ENCODE measurements at regions not wholly inside any gene's neighbourhood (a gene's known extent, or its start where the extent isn't known, plus 50 kb on each side); places are given as distances from the start of the nearest gene placed in this dataset.

DNA sequence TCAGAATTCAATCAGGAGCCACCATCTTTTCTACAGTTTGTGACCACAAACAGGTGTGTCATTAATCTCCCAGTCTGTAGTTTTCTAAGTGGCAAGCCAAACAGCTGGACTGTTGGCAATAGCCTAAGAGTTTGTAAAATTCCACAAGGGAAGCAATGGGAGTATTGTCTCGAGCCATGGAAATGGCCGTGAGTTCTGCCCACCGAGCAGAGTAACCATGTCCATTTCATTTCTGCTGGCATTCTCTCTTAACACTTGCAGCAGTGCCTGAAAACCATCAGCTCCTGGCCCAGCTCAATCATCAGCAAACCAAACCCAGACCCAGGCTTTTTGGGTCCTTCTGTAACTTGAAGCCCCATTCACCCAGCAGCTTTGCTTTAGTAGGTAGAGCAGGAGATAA lies 387.8 kb upstream of the CDH7 start:
- no peak overlapping the region for H3K27ac ChIP-seq
- TF ChIP-seq ZFX (IDR thresholded peaks at IDR 0.05; ENCODE audit: borderline replicate concordance) = no peak
- TF ChIP-seq, protein P1, sequence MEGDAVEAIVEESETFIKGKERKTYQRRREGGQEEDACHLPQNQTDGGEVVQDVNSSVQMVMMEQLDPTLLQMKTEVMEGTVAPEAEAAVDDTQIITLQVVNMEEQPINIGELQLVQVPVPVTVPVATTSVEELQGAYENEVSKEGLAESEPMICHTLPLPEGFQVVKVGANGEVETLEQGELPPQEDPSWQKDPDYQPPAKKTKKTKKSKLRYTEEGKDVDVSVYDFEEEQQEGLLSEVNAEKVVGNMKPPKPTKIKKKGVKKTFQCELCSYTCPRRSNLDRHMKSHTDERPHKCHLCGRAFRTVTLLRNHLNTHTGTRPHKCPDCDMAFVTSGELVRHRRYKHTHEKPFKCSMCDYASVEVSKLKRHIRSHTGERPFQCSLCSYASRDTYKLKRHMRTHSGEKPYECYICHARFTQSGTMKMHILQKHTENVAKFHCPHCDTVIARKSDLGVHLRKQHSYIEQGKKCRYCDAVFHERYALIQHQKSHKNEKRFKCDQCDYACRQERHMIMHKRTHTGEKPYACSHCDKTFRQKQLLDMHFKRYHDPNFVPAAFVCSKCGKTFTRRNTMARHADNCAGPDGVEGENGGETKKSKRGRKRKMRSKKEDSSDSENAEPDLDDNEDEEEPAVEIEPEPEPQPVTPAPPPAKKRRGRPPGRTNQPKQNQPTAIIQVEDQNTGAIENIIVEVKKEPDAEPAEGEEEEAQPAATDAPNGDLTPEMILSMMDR (IDR thresholded peaks at IDR 0.05) = no peak

DNA sequence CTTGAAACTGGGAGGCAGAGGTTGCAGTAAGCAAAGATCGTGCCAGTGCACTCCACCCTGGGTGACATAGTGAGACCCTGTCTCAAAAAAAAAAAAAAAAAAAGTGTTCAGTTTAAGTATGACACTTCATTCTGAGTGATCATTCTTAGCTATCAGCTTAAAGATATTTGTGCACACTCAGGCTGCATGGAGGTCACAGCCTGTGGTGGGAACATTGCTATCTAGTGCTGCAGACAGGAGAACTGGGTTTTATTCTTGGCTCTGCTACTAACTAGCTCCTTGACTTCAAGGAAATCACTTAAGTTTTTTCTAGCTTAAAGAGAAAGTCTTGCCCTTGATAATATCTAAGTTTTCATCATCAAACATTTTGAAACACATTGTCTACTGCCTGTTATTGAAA lies 391.3 kb upstream of the CDH7 start:
- no peak for TF ChIP-seq ZFX (IDR thresholded peaks at IDR 0.05; ENCODE audit: borderline replicate concordance)
- TF ChIP-seq, protein P1 (IDR thresholded peaks at IDR 0.05) = no peak
- no peak overlapping the region for H3K27ac ChIP-seq

DNA sequence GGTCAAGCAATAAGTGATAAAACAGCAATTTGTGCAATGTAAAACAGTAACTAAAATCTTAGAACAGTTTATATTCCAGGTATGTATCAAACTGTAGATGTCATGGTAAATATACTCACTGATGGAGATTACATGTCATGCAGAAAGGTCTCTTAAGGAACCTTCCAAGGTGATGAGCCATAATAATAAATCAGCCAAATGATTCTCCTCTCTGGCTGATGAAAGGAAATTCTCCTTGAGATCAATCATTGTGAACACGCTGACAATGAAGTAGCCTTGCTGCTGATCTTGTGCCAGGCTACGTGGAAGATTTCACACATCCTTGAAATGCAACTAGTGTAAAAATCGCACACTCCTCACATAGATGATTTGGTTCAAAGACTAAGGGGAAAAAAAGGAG lies 392.5 kb upstream of the CDH7 start:
- no peak for TF ChIP-seq ZFX (IDR thresholded peaks at IDR 0.05; ENCODE audit: borderline replicate concordance)
- H3K27ac ChIP-seq = no peak overlapping the region

DNA sequence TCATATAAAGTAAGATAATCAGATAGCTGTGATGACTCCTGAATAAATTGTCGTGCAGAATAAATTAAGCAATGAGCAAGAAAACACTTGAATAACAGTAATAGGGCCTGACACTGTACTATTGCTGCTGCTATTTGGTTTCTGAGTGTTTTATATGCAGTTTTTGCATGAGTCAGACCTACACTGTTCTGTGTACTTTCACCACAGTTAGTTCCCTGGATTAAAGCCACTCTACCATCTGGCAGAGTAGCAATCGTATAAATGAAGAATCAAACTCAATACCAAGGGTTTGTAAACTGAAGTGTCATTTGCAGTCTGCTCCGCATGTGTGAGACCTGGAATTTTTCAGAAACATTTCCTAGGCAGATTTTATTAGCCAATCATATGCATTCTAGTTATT lies 398.6 kb upstream of the CDH7 start:
- H3K27ac ChIP-seq = no peak overlapping the region
- TF ChIP-seq, protein P1 (IDR thresholded peaks at IDR 0.05) = no peak
- TF ChIP-seq ZFX (IDR thresholded peaks at IDR 0.05; ENCODE audit: borderline replicate concordance) = no peak

DNA sequence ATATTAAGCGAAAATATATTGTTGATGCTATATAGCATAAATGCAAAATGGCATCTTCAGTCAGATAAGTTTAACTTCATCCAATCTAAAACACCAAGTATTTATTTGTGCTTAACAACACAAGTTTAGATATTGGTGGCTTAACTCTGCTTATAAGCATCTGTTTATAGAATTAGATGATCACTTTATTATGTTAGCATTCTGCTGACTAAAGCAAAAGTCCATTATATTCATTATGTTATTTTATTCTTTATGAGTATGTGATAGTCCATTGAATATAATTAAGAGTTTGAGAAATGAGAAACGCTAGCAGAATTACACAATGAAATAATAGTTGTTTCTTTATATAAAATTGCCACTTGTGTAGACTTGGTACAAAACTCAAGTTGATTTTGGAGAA lies 401.2 kb upstream of the CDH7 start:
- no peak for TF ChIP-seq ZFX (IDR thresholded peaks at IDR 0.05; ENCODE audit: borderline replicate concordance)
- TF ChIP-seq, protein P1 (IDR thresholded peaks at IDR 0.05) = no peak
- no peak overlapping the region for H3K27ac ChIP-seq

DNA sequence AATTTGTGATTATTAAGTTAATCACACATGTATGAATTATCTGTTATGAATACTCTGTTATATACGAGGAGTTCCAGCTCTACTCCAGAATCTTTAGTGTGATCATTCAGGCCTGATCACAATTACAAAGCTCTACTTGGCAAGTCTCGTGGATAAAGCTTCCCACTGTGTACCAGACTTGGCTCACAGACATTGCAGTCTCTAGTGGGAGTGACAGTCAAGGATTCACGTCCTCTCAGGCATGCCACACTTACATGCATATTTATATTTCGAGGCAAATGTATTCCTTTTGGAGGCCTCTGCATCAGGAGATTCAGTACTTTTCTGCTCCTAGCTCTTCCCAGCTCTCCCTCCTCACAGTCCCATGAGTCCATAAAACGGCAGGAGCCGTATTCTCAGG lies 403.4 kb upstream of the CDH7 start:
- H3K27ac ChIP-seq = no peak overlapping the region
- TF ChIP-seq, protein P1 (IDR thresholded peaks at IDR 0.05) = no peak
- TF ChIP-seq ZFX (IDR thresholded peaks at IDR 0.05; ENCODE audit: borderline replicate concordance) = no peak

DNA sequence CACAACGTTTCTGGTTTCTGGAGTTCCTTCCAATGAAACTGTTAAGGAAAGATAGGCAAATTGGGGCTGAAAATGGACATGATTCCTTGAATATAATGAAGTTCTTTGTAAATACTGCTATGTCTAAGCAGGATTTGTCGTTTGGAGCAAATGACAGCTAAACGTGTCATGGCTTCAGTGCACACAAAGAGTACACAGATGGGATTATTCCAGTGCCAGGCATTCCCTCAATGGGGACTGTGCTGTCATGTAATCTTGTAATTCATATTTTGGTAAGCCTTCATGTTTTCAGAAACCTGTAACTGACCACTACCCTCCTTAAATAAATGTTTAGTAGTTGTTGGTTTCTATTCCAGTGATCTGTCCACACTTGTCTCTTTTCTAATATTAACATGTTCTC lies 404.7 kb upstream of the CDH7 start:
- TF ChIP-seq, protein P1 (IDR thresholded peaks at IDR 0.05) = no peak
- TF ChIP-seq ZFX (IDR thresholded peaks at IDR 0.05; ENCODE audit: borderline replicate concordance) = no peak
- no peak overlapping the region for H3K27ac ChIP-seq

DNA sequence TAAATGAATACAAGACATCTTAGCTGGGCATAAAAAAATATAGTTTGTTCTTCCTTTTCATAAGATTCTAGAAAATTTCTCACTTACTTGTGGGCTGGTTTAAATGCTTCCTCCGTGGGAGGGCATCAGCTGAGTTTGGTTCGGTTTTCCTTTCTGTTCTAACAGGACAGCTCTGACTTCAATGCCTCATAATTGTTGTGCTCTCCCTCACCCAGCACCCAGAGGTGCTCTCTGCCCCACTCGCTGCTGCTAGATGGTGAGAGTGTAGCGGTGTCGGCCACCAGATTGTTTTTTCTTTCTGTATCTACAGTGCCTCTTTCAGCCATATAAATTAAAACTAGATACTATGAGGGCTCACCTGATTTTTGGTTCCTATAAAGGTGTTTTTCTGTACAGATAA lies 407.2 kb upstream of the CDH7 start:
- TF ChIP-seq, protein P1 (IDR thresholded peaks at IDR 0.05) = no peak
- TF ChIP-seq ZFX (IDR thresholded peaks at IDR 0.05; ENCODE audit: borderline replicate concordance) = no peak
- H3K27ac ChIP-seq = no peak overlapping the region

All from 22Rv1 (cell line).